Activated effector memory CD4-positive, alpha-beta T cell treated with anti-CD3 and anti-CD28 coated beads, Interleukin-2, amount 50 U/mL, for 16 hours (primary cell): ENCODE measurements at regions not wholly inside any gene's neighbourhood (a gene's known extent, or its start where the extent isn't known, plus 50 kb on each side); places are given as distances from the start of the nearest gene placed in this dataset.
"Not testable (repeated sequence)": the region's sequence is repeated elsewhere in the genome, so short reads cannot be mapped to it uniquely, and the experiment has no call there.

Experiments
- DNase-seq: peaks from one replicate; pipeline ENCODE4 v3.0.0-alpha.2; 2020

GRCh38 chr3:82259994-82260393 is 498.5 kb upstream of the GBE1 start:
- DNase-seq = no peak

- no peak for DNase-seq
These were observed 478.9 kb upstream of the GBE1 start for GRCh38 chr3:82240322-82240721.

- DNase-seq = no peak
These were observed 474.8 kb upstream of the GBE1 start for GRCh38 chr3:82236257-82236656.

- DNase-seq = no peak
These were observed 468.0 kb upstream of the GBE1 start for GRCh38 chr3:82229397-82229796.

GRCh38 chr3:82224661-82225060 is 463.2 kb upstream of the GBE1 start:
- no peak for DNase-seq

- no peak for DNase-seq
These were observed 461.0 kb upstream of the GBE1 start for GRCh38 chr3:82222401-82222800.

- no peak for DNase-seq
These were observed 456.1 kb upstream of the GBE1 start for GRCh38 chr3:82217571-82217970.

GRCh38 chr3:82208002-82208710 is 446.7 kb upstream of the GBE1 start:
- DNase-seq = no peak

GRCh38 chr3:82202269-82202668 is 440.8 kb upstream of the GBE1 start:
- DNase-seq = no peak

- DNase-seq = no peak
These were observed 439.9 kb upstream of the GBE1 start for GRCh38 chr3:82201316-82201715.

GRCh38 chr3:82198009-82198408 is 436.6 kb upstream of the GBE1 start:
- DNase-seq = no peak

- no peak for DNase-seq
These were observed 435.2 kb upstream of the GBE1 start for GRCh38 chr3:82196645-82197044.

GRCh38 chr3:82194870-82195269 is 433.4 kb upstream of the GBE1 start:
- DNase-seq = no peak

- no peak for DNase-seq
These were observed 424.6 kb upstream of the GBE1 start for GRCh38 chr3:82186017-82186416.

GRCh38 chr3:82179291-82179690 is 417.8 kb upstream of the GBE1 start:
- no peak for DNase-seq

- DNase-seq = no peak
These were observed 416.8 kb upstream of the GBE1 start for GRCh38 chr3:82178291-82178690.

- no peak for DNase-seq
These were observed 416.3 kb upstream of the GBE1 start for GRCh38 chr3:82177774-82178173.

GRCh38 chr3:82165266-82165665 is 403.8 kb upstream of the GBE1 start:
- DNase-seq = no peak

GRCh38 chr3:82163907-82164520 is 402.6 kb upstream of the GBE1 start:
- DNase-seq = no peak

- no peak for DNase-seq
These were observed 396.5 kb upstream of the GBE1 start for GRCh38 chr3:82157952-82158351.

GRCh38 chr3:82153892-82154291 is 392.4 kb upstream of the GBE1 start:
- DNase-seq = not testable (repeated sequence)

- DNase-seq = no peak
These were observed 384.3 kb upstream of the GBE1 start for GRCh38 chr3:82145742-82146141.

- DNase-seq = no peak
These were observed 383.4 kb upstream of the GBE1 start for GRCh38 chr3:82144811-82145210.

- no peak for DNase-seq
These were observed 382.4 kb upstream of the GBE1 start for GRCh38 chr3:82143661-82144412.
